Endodermal cell (in vitro differentiated cells): ENCODE measurements at regions not wholly inside any gene's neighbourhood (a gene's known extent, or its start where the extent isn't known, plus 50 kb on each side); places are given as distances from the start of the nearest gene placed in this dataset.

Source experiments
- DNase-seq: peaks from one replicate; pipeline ENCODE4 v3.0.0-alpha.2; 2017
- H3K27ac ChIP-seq: 2 replicates; pipeline ENCODE4 v1.5.1; 2013; ENCODE audit warnings: mild to moderate bottlenecking, low read depth, low read length, moderate library complexity
- H3K27me3 ChIP-seq: 2 replicates; pipeline ENCODE4 v1.6.1; 2013; ENCODE audit warnings: mild to moderate bottlenecking, low read length, moderate library complexity; ENCODE audit not compliant: insufficient read depth, control insufficient read depth, poor library complexity, severe bottlenecking
- H3K36me3 ChIP-seq: 2 replicates; pipeline ENCODE4 v1.7.0; 2013; ENCODE audit warnings: mild to moderate bottlenecking, low read length, moderate library complexity; ENCODE audit not compliant: control insufficient read depth, insufficient read depth
- H3K4me1 ChIP-seq: one replicate; pipeline ENCODE4 v1.7.0; 2013; ENCODE audit warnings: low read length; ENCODE audit not compliant: control insufficient read depth, insufficient read depth
- H3K4me3 ChIP-seq: 2 replicates; pipeline ENCODE4 v1.5.1; 2013; ENCODE audit warnings: mild to moderate bottlenecking, low read length, moderate library complexity
- H3K9ac ChIP-seq: 2 replicates; pipeline ENCODE4 v1.6.1; 2013; ENCODE audit warnings: mild to moderate bottlenecking, low read length, moderate library complexity; ENCODE audit not compliant: poor library complexity, severe bottlenecking; ENCODE audit errors: extremely low read depth
- H3K9me3 ChIP-seq: 2 replicates; pipeline ENCODE4 v1.6.1; 2013; ENCODE audit warnings: mild to moderate bottlenecking, low read length, moderate library complexity; ENCODE audit not compliant: control insufficient read depth
- H3K27ac Mint-ChIP-seq: 2 replicates; pipeline ENCODE4 v1.8.0; 2020; ENCODE audit warnings: mixed read lengths
- H3K27me3 Mint-ChIP-seq: 2 replicates; pipeline ENCODE4 v1.8.0; 2021; ENCODE audit warnings: mild to moderate bottlenecking, mixed read lengths; ENCODE audit not compliant: insufficient read depth
- H3K36me3 Mint-ChIP-seq: 2 replicates; pipeline ENCODE4 v1.8.0; 2020; ENCODE audit warnings: low read depth, mixed read lengths
- H3K4me1 Mint-ChIP-seq: 2 replicates; pipeline ENCODE4 v1.8.0; 2020; ENCODE audit warnings: mixed read lengths
- H3K4me3 Mint-ChIP-seq: 2 replicates; pipeline ENCODE4 v1.8.0; 2020; ENCODE audit warnings: mild to moderate bottlenecking, moderate library complexity, mixed read lengths
- H3K9me3 Mint-ChIP-seq: 2 replicates; pipeline ENCODE4 v1.8.0; 2020; ENCODE audit warnings: mild to moderate bottlenecking, mixed read lengths
- WGBS, 2 experiments: methylation state at CpG; one replicate each; pipeline versions ENCODE4 v1.1.5 to v1.1.7; 2013; ENCODE audit warnings: missing lambda C conversion rate in 2 of 2, mixed read lengths in 1 of 2; ENCODE audit not compliant: insufficient coverage in 1 of 2, insufficient read length in 1 of 2; 5-methylcytosine and 5-hydroxymethylcytosine counted together
- TF ChIP-seq, protein P1 (sequence below): fragments of 200-600 bp; sonication (generic); conservative IDR thresholded peaks from 2 replicates; pipeline ENCODE4 v1.5.0; 2021; ENCODE audit warnings: antibody characterized with exemption, mild to moderate bottlenecking

- Mint-ChIP-seq H3K4me1 (peaks cover 5% of the 10 kb centered on the region), H3K9me3 (no peaks in the 10 kb centered on the region)
- DNase-seq, result no peak
Observed at GRCh38 chr2:56099963-56100362, 83.8 kb upstream of the CCDC85A start.

GRCh38 chr2:56100791-56101312 is 82.9 kb upstream of the CCDC85A start:
- H3K9ac ChIP-seq, result no peak overlapping the region
- no peaks in the 10 kb centered on the region for H3K4me1 ChIP-seq
- WGBS, 2 experiments, result 100% methylated on average over 1 of the region's 1 CpG; no CpG with 5 or more reads in 1 of the 2 experiments
- no peaks in the 10 kb centered on the region for H3K27me3 ChIP-seq
- TF ChIP-seq, protein P1, sequence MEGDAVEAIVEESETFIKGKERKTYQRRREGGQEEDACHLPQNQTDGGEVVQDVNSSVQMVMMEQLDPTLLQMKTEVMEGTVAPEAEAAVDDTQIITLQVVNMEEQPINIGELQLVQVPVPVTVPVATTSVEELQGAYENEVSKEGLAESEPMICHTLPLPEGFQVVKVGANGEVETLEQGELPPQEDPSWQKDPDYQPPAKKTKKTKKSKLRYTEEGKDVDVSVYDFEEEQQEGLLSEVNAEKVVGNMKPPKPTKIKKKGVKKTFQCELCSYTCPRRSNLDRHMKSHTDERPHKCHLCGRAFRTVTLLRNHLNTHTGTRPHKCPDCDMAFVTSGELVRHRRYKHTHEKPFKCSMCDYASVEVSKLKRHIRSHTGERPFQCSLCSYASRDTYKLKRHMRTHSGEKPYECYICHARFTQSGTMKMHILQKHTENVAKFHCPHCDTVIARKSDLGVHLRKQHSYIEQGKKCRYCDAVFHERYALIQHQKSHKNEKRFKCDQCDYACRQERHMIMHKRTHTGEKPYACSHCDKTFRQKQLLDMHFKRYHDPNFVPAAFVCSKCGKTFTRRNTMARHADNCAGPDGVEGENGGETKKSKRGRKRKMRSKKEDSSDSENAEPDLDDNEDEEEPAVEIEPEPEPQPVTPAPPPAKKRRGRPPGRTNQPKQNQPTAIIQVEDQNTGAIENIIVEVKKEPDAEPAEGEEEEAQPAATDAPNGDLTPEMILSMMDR, result no peak
- no peaks in the 10 kb centered on the region for H3K9me3 Mint-ChIP-seq
- H3K27ac ChIP-seq, result no peak overlapping the region
- H3K27ac Mint-ChIP-seq, result no peak overlapping the region
- H3K36me3 Mint-ChIP-seq, result no peaks in the 10 kb centered on the region
- DNase-seq, result no peak
- H3K4me3 Mint-ChIP-seq, result no peak overlapping the region
- no peak overlapping the region for H3K4me3 ChIP-seq
- H3K9me3 ChIP-seq, result no peaks in the 10 kb centered on the region
- peaks cover 5% of the 10 kb centered on the region for H3K4me1 Mint-ChIP-seq
- no peaks in the 10 kb centered on the region for H3K36me3 ChIP-seq
- H3K27me3 Mint-ChIP-seq, result peaks cover 2% of the 10 kb centered on the region

More at GRCh38 chr2:56099963-56100362, 83.8 kb upstream of the CCDC85A start:
- Mint-ChIP-seq H3K36me3 (no peaks in the 10 kb centered on the region), H3K4me3 (no peak overlapping the region), H3K27ac (no peak overlapping the region), H3K27me3 (peaks cover 4% of the 10 kb centered on the region)
- no peak overlapping the region for H3K9ac ChIP-seq
- H3K27me3 ChIP-seq, result no peaks in the 10 kb centered on the region
- no peaks in the 10 kb centered on the region for H3K4me1 ChIP-seq
- no peak overlapping the region for H3K4me3 ChIP-seq
- H3K27ac ChIP-seq, result no peak overlapping the region
- H3K9me3 ChIP-seq, result no peaks in the 10 kb centered on the region
- TF ChIP-seq, protein P1, result no peak
- no peaks in the 10 kb centered on the region for H3K36me3 ChIP-seq

- Histone ChIP-seq H3K27me3 (no peaks in the 10 kb centered on the region), H3K4me3 (no peak overlapping the region), H3K9me3 (no peaks in the 10 kb centered on the region), H3K9ac (no peak overlapping the region), H3K36me3 (no peaks in the 10 kb centered on the region), H3K4me1 (no peaks in the 10 kb centered on the region), H3K27ac (no peak overlapping the region)
- H3K36me3 Mint-ChIP-seq, result no peaks in the 10 kb centered on the region
- no peak for DNase-seq
- H3K9me3 Mint-ChIP-seq, result no peaks in the 10 kb centered on the region
- H3K27me3 Mint-ChIP-seq, result no peaks in the 10 kb centered on the region
- H3K4me3 Mint-ChIP-seq, result no peak overlapping the region
- WGBS, 2 experiments, result 38 to 54% methylated on average over 1 of the region's 1 CpG
- no peak overlapping the region for H3K27ac Mint-ChIP-seq
- peaks cover 5% of the 10 kb centered on the region for H3K4me1 Mint-ChIP-seq
- TF ChIP-seq, protein P1, result no peak
Observed at GRCh38 chr2:56102098-56102497, 81.7 kb upstream of the CCDC85A start.
